ENCODE measurements at regions not wholly inside any gene's neighbourhood (a gene's known extent, or its start where the extent isn't known, plus 50 kb on each side); places are given as distances from the start of the nearest gene placed in this dataset.

- DNase-seq (ENCODE audit: low spot score), result peak; percentile 53
- peak; percentile 64 for TF ChIP-seq CTCF (IDR thresholded peaks at IDR 0.05; ENCODE audit: extremely low read depth, missing control alignments)
Measured at GRCh38 chr1:157363660-157364140, 188.6 kb downstream of the FCRL5 start.

GRCh38 chr1:157360023-157360390 is 192.3 kb downstream of the FCRL5 start:
- no peak for TF ChIP-seq CTCF (IDR thresholded peaks at IDR 0.05; ENCODE audit: extremely low read depth, missing control alignments)
- DNase-seq (ENCODE audit: low spot score), result no peak

GRCh38 chr1:157359314-157360022 is 192.8 kb downstream of the FCRL5 start:
- DNase-seq (ENCODE audit: low spot score), result no peak
- no peak for TF ChIP-seq CTCF (IDR thresholded peaks at IDR 0.05; ENCODE audit: extremely low read depth, missing control alignments)

GRCh38 chr1:157357111-157357510 is 195.2 kb downstream of the FCRL5 start:
- DNase-seq (ENCODE audit: low spot score), result no peak
- TF ChIP-seq CTCF (IDR thresholded peaks at IDR 0.05; ENCODE audit: extremely low read depth, missing control alignments), result no peak

GRCh38 chr1:157356601-157357000 is 195.7 kb downstream of the FCRL5 start:
- TF ChIP-seq CTCF (IDR thresholded peaks at IDR 0.05; ENCODE audit: extremely low read depth, missing control alignments), result no peak
- no peak for DNase-seq (ENCODE audit: low spot score)

- DNase-seq (ENCODE audit: low spot score), result no peak
- TF ChIP-seq CTCF (IDR thresholded peaks at IDR 0.05; ENCODE audit: extremely low read depth, missing control alignments), result no peak
Measured at GRCh38 chr1:157353546-157353945, 198.8 kb downstream of the FCRL5 start.

GRCh38 chr1:157352817-157353408 is 199.4 kb downstream of the FCRL5 start:
- TF ChIP-seq CTCF (IDR thresholded peaks at IDR 0.05; ENCODE audit: extremely low read depth, missing control alignments), result no peak
- DNase-seq (ENCODE audit: low spot score), result no peak

All from GM20000 (cell line).